H9 (cell line): ENCODE measurements at regions not wholly inside any gene's neighbourhood (a gene's known extent, or its start where the extent isn't known, plus 50 kb on each side); places are given as distances from the start of the nearest gene placed in this dataset.

ENCODE experiments used
- DNase-seq: peaks from one replicate; pipeline ENCODE4 v3.0.0-alpha.2; 2017
- H2AFZ ChIP-seq: one replicate; pipeline ENCODE4 v1.6.1; 2013; ENCODE audit warnings: mild to moderate bottlenecking, low read length, control low read depth, moderate library complexity
- H2AK5ac ChIP-seq: 2 replicates; pipeline ENCODE4 v1.6.1; 2013; ENCODE audit warnings: low read length, control low read depth, mixed read lengths; ENCODE audit not compliant: insufficient read length
- H2BK120ac ChIP-seq: one replicate; pipeline ENCODE4 v1.6.1; 2013; ENCODE audit warnings: low read depth, mild to moderate bottlenecking, low read length, control low read depth, inconsistent platforms; ENCODE audit not compliant: poor library complexity, severe bottlenecking
- H2BK12ac ChIP-seq: 2 replicates; pipeline ENCODE4 v1.6.1; 2013; ENCODE audit warnings: low read length, control low read depth, mixed read lengths, low read depth; ENCODE audit not compliant: insufficient read length
- H2BK15ac ChIP-seq: 2 replicates; pipeline ENCODE4 v1.6.1; 2013; ENCODE audit warnings: low read depth, low read length, control low read depth
- H2BK20ac ChIP-seq: one replicate; pipeline ENCODE4 v1.6.1; 2013; ENCODE audit warnings: low read depth, mild to moderate bottlenecking, low read length, control low read depth, inconsistent platforms; ENCODE audit not compliant: poor library complexity, severe bottlenecking
- H2BK5ac ChIP-seq: 2 replicates; pipeline ENCODE4 v1.6.1; 2013; ENCODE audit warnings: low read length, control low read depth, mixed read lengths; ENCODE audit not compliant: insufficient read length
- H3K14ac ChIP-seq: 2 replicates; pipeline ENCODE4 v1.6.1; 2013; ENCODE audit warnings: low read length, control low read depth; ENCODE audit not compliant: insufficient read depth
- H3K18ac ChIP-seq: 2 replicates; pipeline ENCODE4 v1.6.1; 2013; ENCODE audit warnings: low read depth, mild to moderate bottlenecking, mixed read lengths, low read length, control low read depth; ENCODE audit not compliant: insufficient read length
- H3K23ac ChIP-seq: 2 replicates; pipeline ENCODE4 v1.6.1; 2013; ENCODE audit warnings: low read length, control low read depth, mixed read lengths, low read depth; ENCODE audit not compliant: insufficient read length
- H3K23me2 ChIP-seq: 2 replicates; pipeline ENCODE4 v1.6.1; 2013; ENCODE audit warnings: low read depth, mild to moderate bottlenecking, mixed read lengths, low read length, control low read depth; ENCODE audit not compliant: insufficient read length, poor library complexity, severe bottlenecking
- H3K27ac ChIP-seq: 2 replicates; pipeline ENCODE4 v1.5.1; 2013; ENCODE audit warnings: low read length, control low read depth, mixed read lengths, low read depth; ENCODE audit not compliant: insufficient read length
- H3K27me3 ChIP-seq: 2 replicates; pipeline ENCODE4 v1.6.1; 2013; ENCODE audit warnings: low read length, control low read depth, inconsistent platforms; ENCODE audit not compliant: insufficient read depth
- H3K4ac ChIP-seq: 2 replicates; pipeline ENCODE4 v1.6.1; 2013; ENCODE audit warnings: low read depth, mild to moderate bottlenecking, control low read depth, inconsistent platforms, low read length, moderate library complexity
- H3K4me1 ChIP-seq: 2 replicates; pipeline ENCODE4 v1.6.1; 2013; ENCODE audit warnings: low read length, control low read depth, inconsistent platforms; ENCODE audit not compliant: insufficient read depth
- H3K4me2 ChIP-seq: 2 replicates; pipeline ENCODE4 v1.6.1; 2013; ENCODE audit warnings: low read length, control low read depth, mixed read lengths; ENCODE audit not compliant: insufficient read length, insufficient read depth
- H3K56ac ChIP-seq: 2 replicates; pipeline ENCODE4 v1.6.1; 2013; ENCODE audit warnings: low read depth, mild to moderate bottlenecking, mixed read lengths, low read length, control low read depth; ENCODE audit not compliant: insufficient read length
- H3K79me1 ChIP-seq: 2 replicates; pipeline ENCODE4 v1.6.1; 2013; ENCODE audit warnings: low read depth, mild to moderate bottlenecking, moderate library complexity, low read length, control low read depth, inconsistent platforms; ENCODE audit not compliant: insufficient read depth, poor library complexity, severe bottlenecking
- H3K79me2 ChIP-seq: 2 replicates; pipeline ENCODE4 v1.6.1; 2013; ENCODE audit warnings: low read length, control low read depth, inconsistent platforms; ENCODE audit not compliant: insufficient read depth
- H3K9ac ChIP-seq: 2 replicates; pipeline ENCODE4 v1.6.1; 2013; ENCODE audit warnings: low read length, control low read depth, mixed read lengths; ENCODE audit not compliant: insufficient read length; ENCODE audit errors: extremely low read depth
- H3K9me3 ChIP-seq: one replicate; pipeline ENCODE4 v1.6.1; 2013; ENCODE audit warnings: low read depth, low read length, inconsistent platforms; ENCODE audit not compliant: control insufficient read depth
- H3T11ph ChIP-seq: one replicate; pipeline ENCODE4 v1.6.1; 2013; ENCODE audit warnings: mild to moderate bottlenecking, low read length, control low read depth, inconsistent platforms
- H4K20me1 ChIP-seq: one replicate; pipeline ENCODE4 v1.6.1; 2013; ENCODE audit not compliant: control insufficient read depth, insufficient read length, insufficient read depth
- H4K5ac ChIP-seq: 2 replicates; pipeline ENCODE4 v1.6.1; 2013; ENCODE audit warnings: low read depth, mild to moderate bottlenecking, mixed read lengths, low read length, control low read depth; ENCODE audit not compliant: insufficient read length
- H4K8ac ChIP-seq: replicated peaks from 2 replicates; pipeline ENCODE4 v1.6.1; 2013; ENCODE audit warnings: low read length, control low read depth, mixed read lengths, low read depth; ENCODE audit not compliant: insufficient read length
- H4K91ac ChIP-seq: 2 replicates; pipeline ENCODE4 v1.6.1; 2013; ENCODE audit warnings: low read depth, mild to moderate bottlenecking, moderate library complexity, mixed read lengths, low read length, control low read depth; ENCODE audit not compliant: insufficient read length
- H3K27ac Mint-ChIP-seq, 3 experiments: 2 replicates in 2 of 3; 3 replicates in 1 of 3; pipeline ENCODE4 v1.8.0; 2020 to 2021; ENCODE audit warnings: mixed read lengths in 3 of 3, mild to moderate bottlenecking in 1 of 3, moderate library complexity in 1 of 3
- H3K27me3 Mint-ChIP-seq: 2 replicates; pipeline ENCODE4 v1.8.0; 2021; ENCODE audit warnings: low read depth, mild to moderate bottlenecking, moderate library complexity, mixed read lengths
- H3K36me3 Mint-ChIP-seq, 3 experiments: 2 replicates in 2 of 3; 3 replicates in 1 of 3; pipeline ENCODE4 v1.8.0; 2020 to 2021; ENCODE audit warnings: low read depth in 3 of 3, mixed read lengths in 3 of 3; ENCODE audit not compliant: insufficient read depth in 1 of 3
- H3K4me1 Mint-ChIP-seq, 2 experiments: 2 replicates each; pipeline ENCODE4 v1.8.0; 2020; ENCODE audit warnings: mixed read lengths in 2 of 2
- H3K4me3 Mint-ChIP-seq, 2 experiments: 2 replicates in 1 of 2; 3 replicates in 1 of 2; pipeline ENCODE4 v1.8.0; 2020 to 2021; ENCODE audit warnings: mild to moderate bottlenecking in 2 of 2, mixed read lengths in 2 of 2, moderate library complexity in 1 of 2
- H3K9me3 Mint-ChIP-seq, 2 experiments: 2 replicates in 1 of 2; 3 replicates in 1 of 2; pipeline ENCODE4 v1.8.0; 2020; ENCODE audit warnings: mild to moderate bottlenecking in 2 of 2, mixed read lengths in 2 of 2, moderate library complexity in 1 of 2
- CTCF ChIP-seq: fragments of 200-600 bp; sonication (generic); conservative IDR thresholded peaks from 3 replicates; pipeline ENCODE4 v1.8.0; 2021; ENCODE audit warnings: antibody characterized with exemption, mild to moderate bottlenecking
- WGBS: extraction: QIAGEN DNeasy Blood & Tissue Kit; methylation state at CpG from one replicate; pipeline ENCODE4 v1.1.7; 2013; ENCODE audit warnings: missing lambda C conversion rate, low lambda C conversion rate, mixed read lengths; ENCODE audit not compliant: insufficient read length; ENCODE audit errors: extremely low coverage; 5-methylcytosine and 5-hydroxymethylcytosine counted together

- no peaks in the 10 kb centered on the region; a peak in 2 of 7 replicates for H3K36me3 Mint-ChIP-seq
- Histone ChIP-seq H3K14ac (no peak overlapping the region), H3K23ac (no peak overlapping the region)
These were observed 178.0 kb downstream of the PHETA1 start for GRCh38 chr12:111190741-111191526.

More at GRCh38 chr12:111190741-111191526, 178.0 kb downstream of the PHETA1 start:
- H2AK5ac ChIP-seq, result no peak overlapping the region
- no peaks in the 10 kb centered on the region for H4K20me1 ChIP-seq
- H2AFZ ChIP-seq, result no peak overlapping the region
- no peak for TF ChIP-seq CTCF
- H3K56ac ChIP-seq, result no peak overlapping the region
- H3K4me1 ChIP-seq, result no peaks in the 10 kb centered on the region
- WGBS, result no CpG with 5 or more reads among the region's 15 CpGs
- Mint-ChIP-seq H3K4me3 (no peak overlapping the region), H3K4me1 (peaks cover 24 to 39% of the 10 kb centered on the region in 2 experiments), H3K27ac (no peak overlapping the region), H3K27me3 (no peaks in the 10 kb centered on the region; the same call in none of the 2 replicates), H3K9me3 (no peaks in the 10 kb centered on the region; a peak in 1 of 5 replicates)
- no peaks in the 10 kb centered on the region for H3K23me2 ChIP-seq
- H2BK15ac ChIP-seq, result no peak overlapping the region
- no peak overlapping the region for H3K9ac ChIP-seq
- H2BK5ac ChIP-seq, result no peak overlapping the region
- H3K9me3 ChIP-seq, result no peaks in the 10 kb centered on the region
- DNase-seq, result no peak
- no peaks in the 10 kb centered on the region for H3K79me1 ChIP-seq
- H2BK20ac ChIP-seq, result no peak overlapping the region
- H4K5ac ChIP-seq, result no peak overlapping the region
- no peak overlapping the region for H2BK12ac ChIP-seq
- H3K4me2 ChIP-seq, result no peak overlapping the region
- no peak overlapping the region for H2BK120ac ChIP-seq
- H3K18ac ChIP-seq, result no peak overlapping the region
- H3T11ph ChIP-seq, result no peak overlapping the region
- H3K27ac ChIP-seq, result no peak overlapping the region
- no peak overlapping the region for H4K8ac ChIP-seq
- H3K79me2 ChIP-seq, result no peaks in the 10 kb centered on the region
- no peak overlapping the region for H3K4ac ChIP-seq
- H3K27me3 ChIP-seq, result no peaks in the 10 kb centered on the region
- H4K91ac ChIP-seq, result no peak overlapping the region
